ENCODE measurements at regions not wholly inside any gene's neighbourhood (a gene's known extent, or its start where the extent isn't known, plus 50 kb on each side); places are given as distances from the start of the nearest gene placed in this dataset.

- no peak for TF ChIP-seq CTCF (IDR thresholded peaks at IDR 0.05; ENCODE audit: extremely low read depth, insufficient read depth, missing control alignments)
- DNase-seq (ENCODE audit: low spot score), result no peak
- in situ Hi-C loops (cut with MboI; ENCODE audit: low pct_unique_long_range_greater_than_20kb, low sequenced_read_pairs, unreplicated experiment), result no loop called here
Measured at GRCh38 chr15:29623116-29623639, 199.1 kb downstream of the TJP1 start.

DNA sequence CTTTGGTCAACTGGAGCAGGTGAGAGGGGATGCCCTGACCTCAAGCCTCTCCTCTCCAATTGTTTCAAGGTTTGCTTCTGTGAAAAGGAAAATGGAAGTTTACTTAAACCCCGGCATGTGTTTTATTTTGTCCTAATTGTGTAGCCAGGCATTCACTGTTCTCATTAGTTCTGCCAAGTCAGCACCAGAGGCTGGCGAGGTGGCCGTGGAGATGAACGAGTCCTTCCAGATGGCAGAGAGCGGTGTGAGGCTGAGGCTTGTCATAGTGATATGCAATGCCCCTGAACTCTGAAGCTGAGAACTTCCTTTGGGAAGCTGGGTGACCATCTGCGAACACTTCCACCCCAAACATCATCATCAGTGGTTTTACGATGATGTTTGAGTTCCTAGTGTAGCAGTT, 199.6 kb downstream of the TJP1 start:
- no peak for DNase-seq (ENCODE audit: low spot score)
- TF ChIP-seq CTCF (IDR thresholded peaks at IDR 0.05; ENCODE audit: extremely low read depth, insufficient read depth, missing control alignments), result no peak
- in situ Hi-C loops (cut with MboI; ENCODE audit: low pct_unique_long_range_greater_than_20kb, low sequenced_read_pairs, unreplicated experiment), result no loop called here

- no peak for TF ChIP-seq CTCF (IDR thresholded peaks at IDR 0.05; ENCODE audit: extremely low read depth, insufficient read depth, missing control alignments)
- in situ Hi-C loops (cut with MboI; ENCODE audit: low pct_unique_long_range_greater_than_20kb, low sequenced_read_pairs, unreplicated experiment), result no loop called here
- no peak for DNase-seq (ENCODE audit: low spot score)
Measured at GRCh38 chr15:29621616-29622015, 200.7 kb downstream of the TJP1 start.

GRCh38 chr15:29618586-29618985, 203.7 kb downstream of the TJP1 start:
- in situ Hi-C loops (cut with MboI; ENCODE audit: low pct_unique_long_range_greater_than_20kb, low sequenced_read_pairs, unreplicated experiment), result no loop called here
- TF ChIP-seq CTCF (IDR thresholded peaks at IDR 0.05; ENCODE audit: extremely low read depth, insufficient read depth, missing control alignments), result no peak
- no peak for DNase-seq (ENCODE audit: low spot score)

- no peak for DNase-seq (ENCODE audit: low spot score)
- no peak for TF ChIP-seq CTCF (IDR thresholded peaks at IDR 0.05; ENCODE audit: extremely low read depth, insufficient read depth, missing control alignments)
- in situ Hi-C loops (cut with MboI; ENCODE audit: low pct_unique_long_range_greater_than_20kb, low sequenced_read_pairs, unreplicated experiment), result no loop called here
Measured at GRCh38 chr15:29616512-29616911, 205.8 kb downstream of the TJP1 start.

DNA sequence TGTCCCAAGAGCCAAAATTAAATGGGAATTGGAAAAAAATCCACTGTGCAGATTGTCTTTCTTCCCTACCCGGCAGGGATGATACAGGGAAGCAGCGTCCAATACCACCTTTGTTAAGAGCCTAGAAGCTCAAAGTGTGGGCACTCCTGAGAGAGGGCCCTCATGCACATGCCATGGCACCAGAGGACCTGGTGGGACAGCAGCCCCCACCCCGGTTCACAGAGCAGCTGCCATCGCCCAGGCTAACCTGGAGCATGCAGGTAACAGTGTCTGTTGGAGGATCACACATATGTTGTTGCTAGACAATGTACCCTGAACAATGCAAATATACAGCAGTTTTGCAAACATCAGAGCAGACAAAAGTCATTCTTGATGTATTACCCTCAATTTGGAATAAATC, 206.5 kb downstream of the TJP1 start:
- DNase-seq (ENCODE audit: low spot score), result no peak
- TF ChIP-seq CTCF (IDR thresholded peaks at IDR 0.05; ENCODE audit: extremely low read depth, insufficient read depth, missing control alignments), result no peak

GRCh38 chr15:29613951-29614382, 208.3 kb downstream of the TJP1 start:
- in situ Hi-C loops (cut with MboI; ENCODE audit: low pct_unique_long_range_greater_than_20kb, low sequenced_read_pairs, unreplicated experiment), result no loop called here
- DNase-seq (ENCODE audit: low spot score), result no peak
- TF ChIP-seq CTCF (IDR thresholded peaks at IDR 0.05; ENCODE audit: extremely low read depth, insufficient read depth, missing control alignments), result no peak

More for the DNA sequence above, 206.5 kb downstream of the TJP1 start:
- in situ Hi-C loops (cut with MboI; ENCODE audit: low pct_unique_long_range_greater_than_20kb, low sequenced_read_pairs, unreplicated experiment), result no loop called here

All from GM13977 (cell line).